Astrocyte (in vitro differentiated cells and primary cell): ENCODE measurements at regions not wholly inside any gene's neighbourhood (a gene's known extent, or its start where the extent isn't known, plus 50 kb on each side); places are given as distances from the start of the nearest gene placed in this dataset.

Source experiments
- DNase-seq: peaks from one replicate; pipeline ENCODE4 v3.0.0-alpha.2; 2010; ENCODE audit warnings: low read depth
- FAIRE-seq: peaks from 2 replicates; lab custom pipeline; 2011; peaks lifted over from hg19 to GRCh38; lab: Jason Lieb, UNC
- H2AFZ ChIP-seq: 2 replicates; pipeline ENCODE4 v1.6.0; 2012; ENCODE audit warnings: low read depth, low read length, inconsistent platforms
- H3K27ac ChIP-seq: 2 replicates; pipeline ENCODE4 v1.5.1; 2011; ENCODE audit warnings: low read depth, low read length, inconsistent platforms
- H3K27me3 ChIP-seq: 2 replicates; pipeline ENCODE4 v1.6.0; 2011; ENCODE audit warnings: low read length, inconsistent platforms; ENCODE audit not compliant: insufficient read depth
- H3K36me3 ChIP-seq: 2 replicates; pipeline ENCODE4 v1.5.1; 2011; ENCODE audit warnings: low read length, inconsistent platforms; ENCODE audit not compliant: insufficient read depth
- H3K4me1 ChIP-seq: 2 replicates; pipeline ENCODE4 v1.5.1; 2011; ENCODE audit warnings: low read length, inconsistent platforms; ENCODE audit not compliant: insufficient read depth
- H3K4me2 ChIP-seq: 2 replicates; pipeline ENCODE4 v1.6.0; 2012; ENCODE audit warnings: low read length, inconsistent platforms
- H3K4me3 ChIP-seq: 2 replicates; pipeline ENCODE4 v1.5.1; 2011; ENCODE audit warnings: low read depth, mild to moderate bottlenecking, low read length, inconsistent platforms; ENCODE audit not compliant: insufficient read depth
- H3K79me2 ChIP-seq: 2 replicates; pipeline ENCODE4 v1.6.0; 2012; ENCODE audit warnings: mild to moderate bottlenecking, low read length, inconsistent platforms; ENCODE audit not compliant: insufficient read depth
- H3K9ac ChIP-seq: 2 replicates; pipeline ENCODE4 v1.6.0; 2012; ENCODE audit warnings: mild to moderate bottlenecking, low read length, inconsistent platforms
- H3K9me3 ChIP-seq: 2 replicates; pipeline ENCODE4 v1.5.1; 2012; ENCODE audit warnings: low read depth, mild to moderate bottlenecking, low read length, inconsistent platforms; ENCODE audit not compliant: insufficient read depth
- H4K20me1 ChIP-seq: 2 replicates; pipeline ENCODE4 v1.6.0; 2012; ENCODE audit warnings: low read length, inconsistent platforms; ENCODE audit not compliant: insufficient read depth
- H3K27ac Mint-ChIP-seq: one replicate; pipeline ENCODE4 v1.8.0; 2021; ENCODE audit warnings: mild to moderate bottlenecking, mixed read lengths; ENCODE audit not compliant: unreplicated experiment
- H3K27me3 Mint-ChIP-seq: one replicate; pipeline ENCODE4 v1.8.0; 2021; ENCODE audit warnings: low read depth, mixed read lengths; ENCODE audit not compliant: unreplicated experiment
- H3K36me3 Mint-ChIP-seq: one replicate; pipeline ENCODE4 v1.8.0; 2021; ENCODE audit warnings: low read depth, mixed read lengths; ENCODE audit not compliant: unreplicated experiment
- H3K4me1 Mint-ChIP-seq: one replicate; pipeline ENCODE4 v1.8.0; 2021; ENCODE audit warnings: low read depth, mixed read lengths; ENCODE audit not compliant: unreplicated experiment
- H3K4me3 Mint-ChIP-seq: one replicate; pipeline ENCODE4 v1.8.0; 2021; ENCODE audit warnings: mild to moderate bottlenecking, moderate library complexity, mixed read lengths; ENCODE audit not compliant: unreplicated experiment
- H3K9me3 Mint-ChIP-seq: one replicate; pipeline ENCODE4 v1.8.0; 2021; ENCODE audit warnings: mild to moderate bottlenecking, mixed read lengths; ENCODE audit not compliant: unreplicated experiment
- EZH2 ChIP-seq: IDR thresholded peaks from 2 replicates; pipeline ENCODE4 v1.6.1; 2012; ENCODE audit warnings: mild to moderate bottlenecking, low read length, inconsistent platforms; ENCODE audit not compliant: insufficient read depth
- TF ChIP-seq, protein P1 (sequence below): IDR thresholded peaks from 2 replicates; pipeline ENCODE4 v1.5.1; 2011; ENCODE audit warnings: low read depth, mild to moderate bottlenecking, inconsistent platforms, low read length, moderate library complexity; ENCODE audit not compliant: insufficient read depth

DNA sequence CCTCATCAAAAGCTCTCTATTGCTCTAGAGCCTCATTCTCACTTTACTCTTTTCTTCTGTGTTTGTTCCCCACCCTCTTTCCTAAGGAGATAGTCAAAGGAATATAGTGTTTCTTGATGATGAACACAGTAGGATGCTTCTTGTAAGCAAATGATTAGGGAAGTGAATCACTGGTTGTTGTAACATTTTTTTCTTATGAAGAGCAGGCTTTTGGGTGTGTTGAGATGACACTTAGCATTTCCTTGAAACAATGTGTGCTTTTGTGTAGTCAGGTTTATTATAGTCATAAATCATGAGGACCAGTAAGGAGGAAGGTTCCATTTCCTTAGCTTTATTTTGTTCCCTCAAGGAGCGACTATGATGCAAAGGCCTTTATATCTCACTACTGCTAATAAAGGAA, 1991.3 kb upstream of the C9orf72 start:
- Histone ChIP-seq H3K4me2 (no peak overlapping the region), H4K20me1 (no peaks in the 10 kb centered on the region), H3K36me3 (no peaks in the 10 kb centered on the region), H3K27ac (no peak overlapping the region), H3K79me2 (no peaks in the 10 kb centered on the region), H3K4me3 (no peak overlapping the region), H2AFZ (no peak overlapping the region), H3K4me1 (no peaks in the 10 kb centered on the region), H3K9me3 (no peaks in the 10 kb centered on the region), H3K27me3 (no peaks in the 10 kb centered on the region), H3K9ac (no peak overlapping the region)
- H3K4me3 Mint-ChIP-seq, result no peak overlapping the region
- H3K4me1 Mint-ChIP-seq, result no peaks in the 10 kb centered on the region
- H3K36me3 Mint-ChIP-seq, result no peaks in the 10 kb centered on the region
- FAIRE-seq, result no peak
- no peak for DNase-seq
- H3K9me3 Mint-ChIP-seq, result peaks cover 2% of the 10 kb centered on the region
- H3K27ac Mint-ChIP-seq, result no peak overlapping the region
- no peak for TF ChIP-seq EZH2
- TF ChIP-seq, protein P1, sequence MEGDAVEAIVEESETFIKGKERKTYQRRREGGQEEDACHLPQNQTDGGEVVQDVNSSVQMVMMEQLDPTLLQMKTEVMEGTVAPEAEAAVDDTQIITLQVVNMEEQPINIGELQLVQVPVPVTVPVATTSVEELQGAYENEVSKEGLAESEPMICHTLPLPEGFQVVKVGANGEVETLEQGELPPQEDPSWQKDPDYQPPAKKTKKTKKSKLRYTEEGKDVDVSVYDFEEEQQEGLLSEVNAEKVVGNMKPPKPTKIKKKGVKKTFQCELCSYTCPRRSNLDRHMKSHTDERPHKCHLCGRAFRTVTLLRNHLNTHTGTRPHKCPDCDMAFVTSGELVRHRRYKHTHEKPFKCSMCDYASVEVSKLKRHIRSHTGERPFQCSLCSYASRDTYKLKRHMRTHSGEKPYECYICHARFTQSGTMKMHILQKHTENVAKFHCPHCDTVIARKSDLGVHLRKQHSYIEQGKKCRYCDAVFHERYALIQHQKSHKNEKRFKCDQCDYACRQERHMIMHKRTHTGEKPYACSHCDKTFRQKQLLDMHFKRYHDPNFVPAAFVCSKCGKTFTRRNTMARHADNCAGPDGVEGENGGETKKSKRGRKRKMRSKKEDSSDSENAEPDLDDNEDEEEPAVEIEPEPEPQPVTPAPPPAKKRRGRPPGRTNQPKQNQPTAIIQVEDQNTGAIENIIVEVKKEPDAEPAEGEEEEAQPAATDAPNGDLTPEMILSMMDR, result no peak
- H3K27me3 Mint-ChIP-seq, result no peaks in the 10 kb centered on the region

DNA sequence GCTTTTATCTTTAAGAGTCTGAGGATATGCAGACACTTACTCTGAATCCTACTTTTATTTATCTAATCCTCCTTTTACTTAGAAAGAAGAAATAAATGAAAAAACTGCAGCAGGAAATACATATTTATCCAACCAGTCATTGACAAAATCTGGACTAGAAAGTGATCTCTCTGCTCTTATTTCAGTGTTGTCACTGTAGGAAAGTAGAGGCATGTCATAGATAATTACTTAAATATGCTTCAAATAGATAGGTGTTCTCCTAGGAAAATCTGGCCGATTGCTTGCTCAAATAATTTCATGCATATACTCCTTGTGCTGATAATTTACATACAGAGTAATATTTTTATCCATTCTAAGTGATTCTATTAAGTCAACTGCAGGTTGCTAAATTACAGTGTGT, 2001.9 kb upstream of the C9orf72 start:
- no peaks in the 10 kb centered on the region for H3K4me1 Mint-ChIP-seq
- FAIRE-seq (no peak), DNase-seq (no peak)
- Histone ChIP-seq H3K4me2 (no peak overlapping the region), H3K36me3 (no peaks in the 10 kb centered on the region), H3K27me3 (no peaks in the 10 kb centered on the region), H3K27ac (no peak overlapping the region), H3K79me2 (no peaks in the 10 kb centered on the region), H3K4me1 (no peaks in the 10 kb centered on the region), H3K4me3 (no peak overlapping the region), H2AFZ (no peak overlapping the region), H3K9me3 (no peaks in the 10 kb centered on the region), H4K20me1 (no peaks in the 10 kb centered on the region), H3K9ac (no peak overlapping the region)
- H3K27ac Mint-ChIP-seq, result no peak overlapping the region
- H3K4me3 Mint-ChIP-seq, result no peak overlapping the region
- no peaks in the 10 kb centered on the region for H3K36me3 Mint-ChIP-seq
- no peak for TF ChIP-seq EZH2
- TF ChIP-seq, protein P1, result no peak
- no peaks in the 10 kb centered on the region for H3K9me3 Mint-ChIP-seq
- no peaks in the 10 kb centered on the region for H3K27me3 Mint-ChIP-seq

DNA sequence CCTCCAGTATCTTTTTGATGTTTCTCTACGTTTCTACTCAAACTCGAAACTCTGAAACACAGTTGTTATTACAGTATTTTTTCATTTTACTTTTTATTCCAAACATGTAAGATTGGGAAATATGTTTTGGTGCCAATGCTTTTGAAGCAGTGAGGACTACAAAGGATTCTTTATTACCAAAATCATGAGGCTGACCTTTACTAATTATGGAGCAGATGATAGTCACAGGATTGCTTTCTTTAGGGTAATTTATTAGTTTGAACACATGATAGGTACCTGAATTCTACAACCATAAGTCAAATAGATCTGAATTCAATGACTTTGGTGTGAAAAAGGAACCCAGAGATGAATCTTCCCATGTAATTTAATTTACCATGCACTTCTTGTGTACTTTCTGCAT, 2015.1 kb upstream of the C9orf72 start:
- Histone ChIP-seq H2AFZ (no peak overlapping the region), H3K9me3 (no peaks in the 10 kb centered on the region), H3K36me3 (no peaks in the 10 kb centered on the region), H3K4me2 (no peak overlapping the region), H3K4me1 (no peaks in the 10 kb centered on the region), H3K79me2 (no peaks in the 10 kb centered on the region), H3K4me3 (no peak overlapping the region), H4K20me1 (no peaks in the 10 kb centered on the region), H3K9ac (no peak overlapping the region), H3K27me3 (no peaks in the 10 kb centered on the region), H3K27ac (no peak overlapping the region)
- no peaks in the 10 kb centered on the region for H3K4me1 Mint-ChIP-seq
- no peak overlapping the region for H3K4me3 Mint-ChIP-seq
- peaks cover 3% of the 10 kb centered on the region for H3K9me3 Mint-ChIP-seq
- H3K27ac Mint-ChIP-seq, result no peak overlapping the region
- TF ChIP-seq EZH2, result no peak
- FAIRE-seq (no peak), DNase-seq (no peak)
- H3K27me3 Mint-ChIP-seq, result no peaks in the 10 kb centered on the region
- H3K36me3 Mint-ChIP-seq, result no peaks in the 10 kb centered on the region
